DMS153 treated with DMSO at 0.1 percent for 48 hours (cell line): ENCODE measurements at regions not wholly inside any gene's neighbourhood (a gene's known extent, or its start where the extent isn't known, plus 50 kb on each side); places are given as distances from the start of the nearest gene placed in this dataset.
"Not testable (repeated sequence)": the region's sequence is repeated elsewhere in the genome, so short reads cannot be mapped to it uniquely, and the experiment has no call there.

Experiments used
- DNase-seq: peaks from one replicate; lab custom pipeline; 2025; ENCODE audit not compliant: unreplicated experiment; lab: John Stamatoyannopoulos, UW

DNA sequence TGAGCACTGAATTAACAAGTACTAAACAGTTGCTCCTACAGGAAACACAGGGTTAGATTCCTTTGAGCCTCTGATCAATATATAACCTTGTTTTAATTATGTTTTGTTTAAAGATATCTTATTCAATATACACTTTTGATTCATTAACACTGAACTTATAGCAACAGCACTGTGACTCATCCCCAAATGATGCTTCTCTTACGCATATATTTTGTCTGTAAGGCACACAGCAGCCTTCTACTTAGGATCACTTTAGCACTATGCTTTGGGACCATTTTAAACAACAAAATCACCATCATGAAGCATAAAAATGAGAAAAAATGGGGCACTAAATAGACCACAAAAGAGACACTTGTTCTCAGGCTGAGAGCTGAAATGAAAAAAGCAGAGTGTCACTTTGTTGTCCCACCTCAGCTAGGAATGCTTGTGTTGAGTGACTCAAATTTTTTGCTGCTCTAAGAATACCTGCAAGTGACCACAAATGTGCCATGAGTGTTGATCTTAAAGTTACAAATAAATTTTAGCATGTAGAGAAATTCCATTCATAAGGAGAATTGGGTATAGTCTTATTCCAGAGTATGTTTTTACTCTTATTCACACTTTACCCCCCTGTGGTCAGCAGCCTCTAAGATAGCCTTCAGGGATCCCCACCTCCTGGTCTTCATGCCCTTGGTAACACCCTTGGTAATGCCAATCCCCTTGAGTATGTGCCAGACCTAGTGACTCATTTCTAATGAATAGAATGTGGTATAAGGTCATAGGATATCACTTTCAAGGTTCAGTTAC lies 252.7 kb upstream of the IL12B start:
- no peak for DNase-seq

DNA sequence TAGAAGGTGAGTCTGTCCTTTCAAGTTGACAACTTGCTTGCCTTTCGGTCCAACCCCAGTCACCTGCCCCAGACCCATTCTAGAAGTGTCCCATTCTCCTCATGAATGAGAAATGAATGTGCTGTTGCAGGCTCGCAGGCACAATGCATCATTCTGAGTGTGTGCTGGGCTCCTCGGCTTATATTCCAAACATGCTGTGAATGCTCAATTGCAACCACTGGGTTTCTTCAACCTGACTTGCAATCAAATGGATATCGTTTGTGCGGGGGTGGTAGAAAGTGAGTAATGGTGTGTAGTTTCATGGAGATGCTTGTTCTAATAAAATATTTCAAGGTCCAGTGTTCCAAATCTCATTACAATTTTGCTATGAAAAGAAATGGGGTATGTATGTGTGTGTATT lies 256.6 kb upstream of the IL12B start:
- no peak for DNase-seq

- DNase-seq: no peak
Measured at GRCh38 chr5:159588941-159589340, 258.7 kb upstream of the IL12B start.

- DNase-seq: no peak
Measured at GRCh38 chr5:159593518-159594073, 263.3 kb upstream of the IL12B start.

DNA sequence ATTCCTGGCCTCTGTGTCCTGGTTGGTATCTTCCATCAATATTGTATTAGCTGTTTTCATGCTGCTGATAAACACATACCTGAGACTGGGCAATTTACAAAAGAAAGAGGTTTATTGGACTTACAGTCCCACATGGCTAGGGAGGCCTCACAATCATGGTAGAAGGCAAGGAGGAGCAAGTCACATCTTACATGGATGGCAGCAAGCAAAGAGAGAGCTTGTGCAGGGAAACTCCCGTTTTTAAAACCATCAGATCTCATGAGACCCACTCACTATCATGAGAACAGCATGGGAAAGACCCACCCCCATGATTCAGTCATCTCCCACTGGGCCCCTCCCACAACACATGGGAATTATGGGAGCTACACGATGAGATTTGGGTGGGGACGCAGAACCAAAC lies 265.3 kb upstream of the IL12B start:
- not testable (repeated sequence) for DNase-seq

DNA sequence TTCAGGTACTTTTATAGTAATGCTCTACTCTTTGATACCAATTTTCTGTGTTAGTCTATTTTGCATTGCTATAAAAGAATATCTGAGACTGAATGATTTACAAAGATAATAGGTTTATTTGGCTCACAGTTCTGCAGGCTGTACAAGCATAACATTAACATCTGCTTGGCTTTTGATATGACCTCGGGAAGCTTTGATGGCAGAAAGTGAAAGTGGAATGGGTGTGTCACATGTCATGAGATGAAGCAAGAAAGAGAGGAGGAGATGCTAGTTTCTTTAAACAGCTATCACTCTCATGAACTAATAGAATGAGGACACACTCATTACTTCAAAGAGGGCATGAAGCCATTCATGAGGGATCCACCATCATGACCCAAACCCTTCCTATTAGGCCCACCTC lies 270.9 kb upstream of the IL12B start:
- no peak for DNase-seq

DNA sequence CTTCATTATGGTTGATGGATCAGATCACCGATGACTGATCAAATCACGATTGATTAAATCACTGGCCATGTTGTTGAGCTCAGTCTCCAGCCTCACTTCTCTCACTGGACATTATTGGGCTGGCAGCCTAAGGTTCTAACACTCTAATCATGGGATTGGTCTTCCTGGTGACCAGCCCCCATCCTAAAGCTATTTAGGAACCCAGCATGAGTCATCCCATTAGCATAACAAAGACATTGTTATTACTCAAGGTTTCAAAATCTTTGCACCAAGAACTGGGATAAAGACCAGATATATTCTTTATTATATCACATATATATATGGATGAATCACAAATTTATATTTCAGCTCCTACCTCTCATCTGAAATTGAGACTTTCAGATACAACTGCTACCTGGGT lies 272.1 kb upstream of the IL12B start:
- no peak for DNase-seq

- no peak for DNase-seq
Measured at GRCh38 chr5:159605585-159605984, 275.3 kb upstream of the IL12B start.

DNA sequence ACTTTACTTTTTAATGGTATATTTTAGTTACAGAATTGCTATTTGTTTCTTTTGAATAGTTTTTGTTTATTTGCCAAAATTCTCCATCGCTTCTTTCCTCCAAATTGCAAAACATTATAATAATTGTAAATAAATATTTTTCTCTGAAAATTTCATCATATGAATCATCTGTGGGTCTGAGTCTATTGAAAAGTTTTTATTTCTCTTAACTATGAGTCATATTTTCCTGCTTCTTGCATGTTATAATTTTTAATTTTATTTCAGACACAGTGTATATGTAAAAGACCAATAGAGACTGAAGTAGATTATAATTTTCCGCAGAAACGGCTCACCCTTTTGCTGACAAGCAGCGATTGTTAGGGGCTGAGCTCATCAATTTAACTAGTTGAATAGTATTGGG lies 279.1 kb upstream of the IL12B start:
- DNase-seq: no peak

DNA sequence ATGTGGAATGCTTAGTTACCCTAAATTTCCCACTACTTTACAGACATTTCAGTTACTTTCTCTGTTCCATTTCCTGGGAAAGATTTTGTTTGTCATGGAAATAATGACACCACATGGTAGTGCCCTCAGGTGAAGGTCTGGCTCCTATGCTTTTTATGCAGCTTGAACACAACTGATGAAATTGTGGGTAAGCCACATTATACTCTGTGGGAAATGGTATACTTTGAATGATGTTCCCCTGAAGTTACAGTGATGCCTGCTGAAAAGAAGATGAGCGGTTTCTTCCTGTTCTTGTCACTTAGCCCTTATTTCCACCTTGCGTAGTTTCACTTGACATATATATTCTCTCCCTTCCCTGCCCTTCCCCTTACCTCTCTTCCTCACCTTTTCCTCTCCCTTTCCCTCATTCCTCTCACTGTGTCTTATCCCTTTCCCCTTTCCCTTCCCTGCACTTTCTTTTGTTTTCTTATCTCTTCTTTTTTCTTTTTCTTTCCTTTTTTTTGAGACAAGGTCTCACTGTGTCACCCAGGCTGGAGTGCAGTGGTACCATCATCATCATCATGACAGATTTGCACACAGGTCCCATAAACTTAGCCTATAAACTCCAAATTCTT lies 280.8 kb upstream of the IL12B start:
- DNase-seq: no peak

DNA sequence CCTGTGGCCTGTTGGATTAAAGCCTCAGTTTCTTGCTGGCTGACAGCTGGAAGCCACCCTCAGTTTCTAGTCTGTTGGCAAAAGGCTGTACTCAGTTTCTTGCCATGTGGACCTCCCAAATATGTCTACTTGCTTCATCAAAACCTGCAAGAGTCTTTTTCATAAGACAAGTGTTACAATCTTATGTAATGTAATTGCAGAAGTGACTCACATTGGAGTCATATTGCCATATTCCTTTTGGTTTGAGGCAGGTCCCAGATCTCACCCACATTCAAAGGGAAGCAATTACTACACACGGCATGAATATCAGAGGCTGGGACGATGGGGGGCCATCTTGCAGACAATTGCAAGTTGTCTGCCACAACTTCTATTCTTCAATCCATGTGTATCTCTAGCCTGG lies 286.7 kb upstream of the IL12B start:
- DNase-seq: no peak

- DNase-seq: no peak
Measured at GRCh38 chr5:159619826-159620225, 289.5 kb upstream of the IL12B start.

GRCh38 chr5:159620853-159621540 lies 290.7 kb upstream of the IL12B start:
- no peak for DNase-seq

- no peak for DNase-seq
Measured at GRCh38 chr5:159628703-159629102, 287.6 kb upstream of the ADRA1B start.

GRCh38 chr5:159629158-159629557 lies 287.1 kb upstream of the ADRA1B start:
- DNase-seq: no peak

- no peak for DNase-seq
Measured at GRCh38 chr5:159630545-159630944, 285.7 kb upstream of the ADRA1B start.

DNA sequence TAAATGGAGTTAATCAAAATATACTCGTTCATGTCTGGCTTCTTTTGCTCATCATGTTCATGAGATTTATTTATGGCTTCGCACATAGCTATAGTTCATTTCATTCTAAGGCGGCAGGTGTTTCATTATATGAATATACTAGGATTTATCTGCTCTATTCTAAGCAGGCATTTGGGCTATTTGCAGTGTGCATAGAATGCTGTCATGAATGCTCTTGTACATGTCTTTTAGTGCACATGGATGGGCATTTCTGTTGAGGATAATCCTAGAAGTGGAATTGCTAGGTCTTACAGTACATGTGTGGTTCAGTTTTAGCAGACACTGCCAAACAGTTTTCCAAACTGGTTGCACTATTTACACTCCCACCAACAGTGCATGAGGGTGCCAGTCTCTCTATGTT lies 285.3 kb upstream of the ADRA1B start:
- no peak for DNase-seq

- DNase-seq: no peak
Measured at GRCh38 chr5:159632866-159633265, 283.4 kb upstream of the ADRA1B start.

GRCh38 chr5:159638481-159638880 lies 277.8 kb upstream of the ADRA1B start:
- no peak for DNase-seq

DNA sequence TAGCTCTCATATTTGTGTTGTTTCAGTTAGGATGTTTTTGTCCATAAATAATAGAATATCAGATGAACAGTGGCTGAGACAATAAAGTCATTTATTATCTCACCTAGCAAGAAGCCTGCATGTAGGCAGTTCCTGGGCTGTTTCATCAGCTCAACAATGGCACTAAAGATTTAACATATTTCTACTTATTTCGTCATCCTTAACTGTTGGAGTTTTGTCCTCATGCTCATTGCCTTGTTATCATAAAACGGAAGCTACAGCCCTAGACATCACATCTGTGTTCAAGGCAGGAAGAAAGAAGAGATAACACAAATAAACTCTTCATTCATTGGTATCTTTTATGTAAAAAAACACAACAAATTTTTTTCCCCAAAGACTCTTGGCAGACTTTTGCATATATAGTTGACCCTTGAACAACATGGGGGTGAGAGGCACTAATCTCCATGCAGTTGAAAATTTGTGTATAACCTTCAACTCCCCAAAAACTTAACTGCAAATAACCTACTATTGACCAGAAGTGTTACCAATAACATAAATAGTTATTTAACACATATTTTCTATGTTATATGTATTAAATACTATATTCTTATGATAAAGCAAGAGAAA lies 277.2 kb upstream of the ADRA1B start:
- DNase-seq: no peak

GRCh38 chr5:159639590-159639989 lies 276.7 kb upstream of the ADRA1B start:
- DNase-seq: no peak

- no peak for DNase-seq
Measured at GRCh38 chr5:159640446-159640845, 275.8 kb upstream of the ADRA1B start.
